GM23338 (cell line): ENCODE measurements at regions not wholly inside any gene's neighbourhood (a gene's known extent, or its start where the extent isn't known, plus 50 kb on each side); places are given as distances from the start of the nearest gene placed in this dataset.

Experiments used
- ATAC-seq: fragments of 200-7000 bp; cut with Tn5 transposase; 3 replicates; pipeline ENCODE4 v1.9.1; 2020
- DNase-seq: peaks from one replicate; pipeline ENCODE4 v3.0.0-alpha.2; 2015; ENCODE audit warnings: low spot score
- H2AFZ ChIP-seq: fragments of 200-600 bp; sonication (generic); 2 replicates; pipeline ENCODE4 v1.8.0; 2016; ENCODE audit warnings: antibody characterized with exemption, mild to moderate bottlenecking, moderate library complexity
- H3F3A ChIP-seq: fragments of 200-600 bp; sonication (generic); replicated peaks from 2 replicates; pipeline ENCODE4 v1.8.0; 2017; ENCODE audit warnings: antibody characterized with exemption, mixed run types, low read depth
- H3K27ac ChIP-seq: fragments of 200-600 bp; sonication (generic); 2 replicates; pipeline ENCODE4 v1.6.1; 2016; ENCODE audit warnings: low read depth
- H3K27me3 ChIP-seq: fragments of 200-600 bp; sonication (generic); 2 replicates; pipeline ENCODE4 v1.8.0; 2016; ENCODE audit warnings: mild to moderate bottlenecking, mixed run types, moderate library complexity; ENCODE audit not compliant: insufficient read depth
- H3K36me3 ChIP-seq: fragments of 200-600 bp; sonication (generic); 2 replicates; pipeline ENCODE4 v1.8.0; 2016; ENCODE audit warnings: mild to moderate bottlenecking; ENCODE audit not compliant: insufficient read depth
- H3K4me1 ChIP-seq: fragments of 200-600 bp; sonication (generic); 2 replicates; pipeline ENCODE4 v1.8.0; 2016; ENCODE audit warnings: mild to moderate bottlenecking, moderate library complexity; ENCODE audit not compliant: insufficient read depth
- H3K4me2 ChIP-seq: fragments of 200-600 bp; sonication (generic); 2 replicates; pipeline ENCODE4 v1.7.1; 2017; ENCODE audit warnings: mixed run types
- H3K4me3 ChIP-seq: fragments of 200-600 bp; sonication (generic); 2 replicates; pipeline ENCODE4 v1.6.1; 2016; ENCODE audit warnings: mixed run types
- H3K79me2 ChIP-seq: fragments of 200-600 bp; sonication (generic); replicated peaks from 2 replicates; pipeline ENCODE4 v1.8.0; 2017; ENCODE audit warnings: mild to moderate bottlenecking; ENCODE audit not compliant: insufficient read depth
- H3K9me2 ChIP-seq: fragments of 200-600 bp; sonication (generic); 2 replicates; pipeline ENCODE4 v1.8.0; 2017; ENCODE audit not compliant: insufficient read depth
- H4K20me1 ChIP-seq: fragments of 200-600 bp; sonication (generic); replicated peaks from 2 replicates; pipeline ENCODE4 v1.8.0; 2017; ENCODE audit warnings: mild to moderate bottlenecking; ENCODE audit not compliant: insufficient read depth
- H3K27ac Mint-ChIP-seq: 2 replicates; pipeline ENCODE4 v1.8.0; 2020; ENCODE audit warnings: inconsistent platforms, mild to moderate bottlenecking, moderate library complexity, mixed read lengths
- H3K27me3 Mint-ChIP-seq: 3 replicates; pipeline ENCODE4 v1.8.0; 2022; ENCODE audit warnings: low read depth, mild to moderate bottlenecking, moderate library complexity, mixed read lengths, inconsistent platforms; ENCODE audit not compliant: insufficient read depth, poor library complexity
- H3K36me3 Mint-ChIP-seq: 3 replicates; pipeline ENCODE4 v1.8.0; 2021; ENCODE audit warnings: low read depth, mild to moderate bottlenecking, inconsistent platforms, moderate library complexity, mixed read lengths
- H3K4me1 Mint-ChIP-seq: 3 replicates; pipeline ENCODE4 v1.8.0; 2020; ENCODE audit warnings: mild to moderate bottlenecking, inconsistent platforms, mixed read lengths
- H3K4me3 Mint-ChIP-seq: 3 replicates; pipeline ENCODE4 v1.8.0; 2021; ENCODE audit warnings: moderate library complexity, mild to moderate bottlenecking, inconsistent platforms, mixed read lengths
- H3K9me3 Mint-ChIP-seq: 3 replicates; pipeline ENCODE4 v1.8.0; 2020; ENCODE audit warnings: moderate library complexity, mild to moderate bottlenecking, inconsistent platforms, mixed read lengths
- CREB1 ChIP-seq: fragments of 250-450 bp; sonication (Bioruptor Pico); IDR thresholded peaks from 2 replicates; pipeline ENCODE4 v1.5.0; 2020; ENCODE audit warnings: low read depth, mild to moderate bottlenecking, moderate library complexity
- CTCF ChIP-seq, 2 experiments: fragments of 200-600 bp in 1 of 2; sonication (generic) in 1 of 2; conservative IDR thresholded peaks; 2 replicates each; pipeline versions ENCODE4 v1.5.1 to v1.6.1; 2016 to 2017; ENCODE audit warnings: antibody characterized with exemption in 2 of 2, low read depth in 2 of 2, mild to moderate bottlenecking in 2 of 2, moderate library complexity in 1 of 2
- EZH2 ChIP-seq: fragments of 200-600 bp; sonication (generic); IDR thresholded peaks from one replicate; pipeline ENCODE4 v1.8.0; 2017; ENCODE audit warnings: antibody characterized with exemption, mild to moderate bottlenecking, low read depth; ENCODE audit not compliant: unreplicated experiment
- EZH2phosphoT487 ChIP-seq: fragments of 200-600 bp; sonication (generic); IDR thresholded peaks from one replicate; pipeline ENCODE4 v1.8.1; 2018; ENCODE audit warnings: antibody characterized with exemption; ENCODE audit not compliant: unreplicated experiment
- JUNB ChIP-seq: IDR thresholded peaks from one replicate; pipeline ENCODE4 v1.6.1; 2016; ENCODE audit warnings: antibody characterized with exemption; ENCODE audit not compliant: unreplicated experiment
- NANOG ChIP-seq: IDR thresholded peaks from 2 replicates; pipeline ENCODE4 v1.6.1; 2016; ENCODE audit warnings: antibody characterized with exemption, borderline replicate concordance
- POLR2AphosphoS5 ChIP-seq: IDR thresholded peaks from 2 replicates; pipeline ENCODE4 v1.6.1; 2016; ENCODE audit warnings: antibody characterized with exemption, low read depth
- STAT1 ChIP-seq: IDR thresholded peaks from one replicate; pipeline ENCODE4 v1.6.1; 2016; ENCODE audit warnings: antibody characterized with exemption; ENCODE audit not compliant: unreplicated experiment
- ZNF114 ChIP-seq: fragments of 250-450 bp; sonication (Bioruptor Pico); IDR thresholded peaks from 2 replicates; pipeline ENCODE4 v1.5.0; 2020; ENCODE audit warnings: mild to moderate bottlenecking, moderate library complexity
- ZNF331 ChIP-seq: fragments of 250-450 bp; sonication (Bioruptor Pico); IDR thresholded peaks from 2 replicates; pipeline ENCODE4 v1.5.0; 2020; ENCODE audit warnings: low read depth, mild to moderate bottlenecking, moderate library complexity
- TF ChIP-seq, protein P1 (sequence below): IDR thresholded peaks from 2 replicates; pipeline ENCODE4 v1.6.1; 2016; ENCODE audit warnings: antibody characterized with exemption
- TF ChIP-seq, protein P2 (sequence below): IDR thresholded peaks from one replicate; pipeline ENCODE4 v1.6.1; 2018; ENCODE audit warnings: antibody characterized with exemption; ENCODE audit not compliant: unreplicated experiment

- H2AFZ ChIP-seq = no peak overlapping the region
- peaks cover 7% of the 10 kb centered on the region for H3K4me1 ChIP-seq
- no peaks in the 10 kb centered on the region for H3K9me2 ChIP-seq
- no peaks in the 10 kb centered on the region for H3K79me2 ChIP-seq
- no peak overlapping the region for H3K27ac ChIP-seq
- TF ChIP-seq NANOG = no peak
- TF ChIP-seq CREB1 = no peak
- TF ChIP-seq ZNF331 (CRISPR knock-in tag) = no peak
- no peak for TF ChIP-seq EZH2phosphoT487
- TF ChIP-seq CTCF (conservative IDR thresholded peaks at IDR 0.05; ENCODE audit: low read depth in 2 of 2) = no peak
- TF ChIP-seq EZH2 = no peak
- H3K36me3 Mint-ChIP-seq = no peaks in the 10 kb centered on the region; the same call in 2 of the 3 replicates
- H3K27me3 ChIP-seq = no peaks in the 10 kb centered on the region
- ATAC-seq (no peak), DNase-seq (no peak)
- H3K27me3 Mint-ChIP-seq = no peaks in the 10 kb centered on the region
- no peak overlapping the region for H3K4me3 ChIP-seq
- no peaks in the 10 kb centered on the region for H3K36me3 ChIP-seq
- no peak overlapping the region for H3K4me2 ChIP-seq
- no peak overlapping the region for H3K27ac Mint-ChIP-seq
- H3F3A ChIP-seq = no peaks in the 10 kb centered on the region
- H3K4me3 Mint-ChIP-seq = no peak overlapping the region
- peaks cover 33% of the 10 kb centered on the region for H3K4me1 Mint-ChIP-seq
- no peaks in the 10 kb centered on the region; the same call in 2 of the 3 replicates for H3K9me3 Mint-ChIP-seq
- H4K20me1 ChIP-seq = no peaks in the 10 kb centered on the region
These were observed 1656.5 kb downstream of the EFNA5 start for GRCh38 chr5:106014262-106014661.

DNA sequence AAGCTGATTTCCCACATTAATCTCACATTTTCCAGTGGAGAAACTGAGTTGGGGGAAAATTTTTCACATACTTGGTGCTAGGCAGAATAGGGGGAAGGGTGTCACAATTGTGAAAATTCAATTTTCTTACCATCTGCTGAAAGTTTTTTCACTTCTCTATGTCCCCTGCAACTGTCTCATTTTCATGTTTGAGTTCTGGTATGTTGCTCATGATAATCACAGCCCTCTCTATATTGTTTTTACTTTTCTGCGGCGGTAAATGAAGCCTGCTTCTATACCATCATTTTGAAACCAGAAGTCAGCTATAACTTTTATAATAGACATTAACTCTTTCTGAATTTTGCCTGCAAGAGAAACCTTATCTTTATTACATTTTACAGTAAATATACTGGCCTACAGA is 1664.5 kb downstream of the EFNA5 start:
- Histone ChIP-seq H3F3A (no peaks in the 10 kb centered on the region), H3K4me2 (no peak overlapping the region), H3K9me2 (no peaks in the 10 kb centered on the region), H4K20me1 (no peaks in the 10 kb centered on the region), H3K27me3 (no peaks in the 10 kb centered on the region), H3K4me3 (no peak overlapping the region), H3K4me1 (no peaks in the 10 kb centered on the region), H3K79me2 (no peaks in the 10 kb centered on the region), H2AFZ (no peak overlapping the region), H3K27ac (no peak overlapping the region), H3K36me3 (no peaks in the 10 kb centered on the region)
- H3K9me3 Mint-ChIP-seq = peaks cover 5% of the 10 kb centered on the region; the same call in 1 of the 3 replicates
- no peak overlapping the region for H3K4me3 Mint-ChIP-seq
- ATAC-seq (no peak), DNase-seq (no peak)
- H3K27me3 Mint-ChIP-seq = no peaks in the 10 kb centered on the region
- peaks cover 10% of the 10 kb centered on the region; the same call in 2 of the 3 replicates for H3K4me1 Mint-ChIP-seq
- H3K36me3 Mint-ChIP-seq = peaks cover 8% of the 10 kb centered on the region; the same call in 2 of the 3 replicates
- no peak overlapping the region for H3K27ac Mint-ChIP-seq
- TF ChIP-seq ZNF114 (CRISPR knock-in tag) (no peak), CTCF (conservative IDR thresholded peaks at IDR 0.05; ENCODE audit: low read depth in 2 of 2) (no peak), STAT1 (no peak), EZH2 (no peak), JUNB (no peak), POLR2AphosphoS5 (no peak), EZH2phosphoT487 (no peak), ZNF331 (CRISPR knock-in tag) (no peak), NANOG (no peak), CREB1 (no peak)
- TF ChIP-seq, protein P1, sequence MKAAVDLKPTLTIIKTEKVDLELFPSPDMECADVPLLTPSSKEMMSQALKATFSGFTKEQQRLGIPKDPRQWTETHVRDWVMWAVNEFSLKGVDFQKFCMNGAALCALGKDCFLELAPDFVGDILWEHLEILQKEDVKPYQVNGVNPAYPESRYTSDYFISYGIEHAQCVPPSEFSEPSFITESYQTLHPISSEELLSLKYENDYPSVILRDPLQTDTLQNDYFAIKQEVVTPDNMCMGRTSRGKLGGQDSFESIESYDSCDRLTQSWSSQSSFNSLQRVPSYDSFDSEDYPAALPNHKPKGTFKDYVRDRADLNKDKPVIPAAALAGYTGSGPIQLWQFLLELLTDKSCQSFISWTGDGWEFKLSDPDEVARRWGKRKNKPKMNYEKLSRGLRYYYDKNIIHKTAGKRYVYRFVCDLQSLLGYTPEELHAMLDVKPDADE = no peak
- TF ChIP-seq, protein P2, sequence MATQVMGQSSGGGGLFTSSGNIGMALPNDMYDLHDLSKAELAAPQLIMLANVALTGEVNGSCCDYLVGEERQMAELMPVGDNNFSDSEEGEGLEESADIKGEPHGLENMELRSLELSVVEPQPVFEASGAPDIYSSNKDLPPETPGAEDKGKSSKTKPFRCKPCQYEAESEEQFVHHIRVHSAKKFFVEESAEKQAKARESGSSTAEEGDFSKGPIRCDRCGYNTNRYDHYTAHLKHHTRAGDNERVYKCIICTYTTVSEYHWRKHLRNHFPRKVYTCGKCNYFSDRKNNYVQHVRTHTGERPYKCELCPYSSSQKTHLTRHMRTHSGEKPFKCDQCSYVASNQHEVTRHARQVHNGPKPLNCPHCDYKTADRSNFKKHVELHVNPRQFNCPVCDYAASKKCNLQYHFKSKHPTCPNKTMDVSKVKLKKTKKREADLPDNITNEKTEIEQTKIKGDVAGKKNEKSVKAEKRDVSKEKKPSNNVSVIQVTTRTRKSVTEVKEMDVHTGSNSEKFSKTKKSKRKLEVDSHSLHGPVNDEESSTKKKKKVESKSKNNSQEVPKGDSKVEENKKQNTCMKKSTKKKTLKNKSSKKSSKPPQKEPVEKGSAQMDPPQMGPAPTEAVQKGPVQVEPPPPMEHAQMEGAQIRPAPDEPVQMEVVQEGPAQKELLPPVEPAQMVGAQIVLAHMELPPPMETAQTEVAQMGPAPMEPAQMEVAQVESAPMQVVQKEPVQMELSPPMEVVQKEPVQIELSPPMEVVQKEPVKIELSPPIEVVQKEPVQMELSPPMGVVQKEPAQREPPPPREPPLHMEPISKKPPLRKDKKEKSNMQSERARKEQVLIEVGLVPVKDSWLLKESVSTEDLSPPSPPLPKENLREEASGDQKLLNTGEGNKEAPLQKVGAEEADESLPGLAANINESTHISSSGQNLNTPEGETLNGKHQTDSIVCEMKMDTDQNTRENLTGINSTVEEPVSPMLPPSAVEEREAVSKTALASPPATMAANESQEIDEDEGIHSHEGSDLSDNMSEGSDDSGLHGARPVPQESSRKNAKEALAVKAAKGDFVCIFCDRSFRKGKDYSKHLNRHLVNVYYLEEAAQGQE = no peak
